ENCODE measurements at regions not wholly inside any gene's neighbourhood (a gene's known extent, or its start where the extent isn't known, plus 50 kb on each side); places are given as distances from the start of the nearest gene placed in this dataset.

- no peak for TF ChIP-seq CTCF (conservative IDR thresholded peaks at IDR 0.05)
- H3K27ac ChIP-seq, result no peak overlapping the region
Observed at GRCh38 chr2:191591025-191591424, 86.9 kb upstream of the NABP1 start.

DNA sequence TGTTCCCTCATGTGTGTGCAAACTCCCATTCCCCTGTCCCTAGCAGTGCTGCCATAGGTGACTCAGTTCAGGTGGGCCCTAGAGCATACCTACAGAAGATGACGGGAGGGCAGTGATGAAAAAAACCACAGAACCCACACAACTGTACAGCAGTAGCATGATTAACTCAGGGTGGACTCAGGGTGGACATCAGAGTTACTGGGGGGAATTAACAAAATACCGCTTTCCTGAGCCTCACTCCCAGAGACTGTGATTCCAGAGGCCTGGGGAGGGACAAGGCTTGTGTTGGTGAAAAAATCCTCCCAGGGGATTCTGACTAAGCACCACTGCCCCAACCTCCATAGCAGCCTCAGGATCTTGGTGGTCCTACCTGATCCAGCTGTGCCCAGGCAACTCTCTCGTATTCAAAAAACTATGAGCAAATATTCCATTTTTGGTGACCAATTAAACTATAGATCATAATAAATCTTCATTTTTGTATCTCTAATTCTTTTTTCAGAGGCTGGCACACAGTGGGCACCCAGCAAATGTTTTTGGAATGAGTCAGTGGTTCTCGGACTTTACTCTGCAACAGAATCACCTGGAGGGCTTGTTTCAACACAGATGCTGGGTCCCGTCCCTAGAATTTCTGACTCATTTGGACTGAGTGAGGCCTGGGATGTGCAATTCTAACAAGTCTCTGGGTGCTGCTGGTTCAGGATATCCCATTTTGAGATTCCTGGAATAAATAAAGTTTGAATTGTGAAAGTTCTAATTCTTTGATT, 84.1 kb upstream of the NABP1 start:
- TF ChIP-seq CTCF (conservative IDR thresholded peaks at IDR 0.05), result no peak
- H3K27ac ChIP-seq, result no peak overlapping the region

DNA sequence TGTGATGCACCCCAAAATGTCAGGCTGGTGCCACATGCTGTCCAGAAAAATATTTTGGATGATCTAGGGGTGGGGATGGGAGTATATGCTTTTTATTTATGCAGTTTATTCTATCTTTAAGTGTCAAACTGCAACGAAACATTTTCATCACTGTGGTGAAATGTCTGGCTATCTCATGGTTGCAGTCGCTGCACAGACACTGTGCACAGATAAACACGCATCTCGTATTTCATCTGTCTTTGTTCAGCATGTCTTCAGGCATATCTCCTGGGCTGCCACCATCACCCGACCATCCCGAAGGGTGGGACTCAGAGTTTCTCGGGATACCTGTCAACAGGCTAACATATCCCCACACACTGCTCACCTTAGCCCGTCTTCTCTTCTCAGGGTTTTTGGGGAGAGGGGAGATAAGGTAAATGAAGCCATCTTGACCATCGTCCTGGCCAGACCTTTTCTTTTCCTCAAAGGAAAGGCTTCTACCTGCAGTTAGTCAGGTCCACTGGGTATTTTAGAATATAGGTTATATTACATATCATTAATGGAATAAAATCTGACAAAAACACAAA, 80.7 kb upstream of the NABP1 start:
- TF ChIP-seq CTCF (conservative IDR thresholded peaks at IDR 0.05), result no peak
- no peak overlapping the region for H3K27ac ChIP-seq

DNA sequence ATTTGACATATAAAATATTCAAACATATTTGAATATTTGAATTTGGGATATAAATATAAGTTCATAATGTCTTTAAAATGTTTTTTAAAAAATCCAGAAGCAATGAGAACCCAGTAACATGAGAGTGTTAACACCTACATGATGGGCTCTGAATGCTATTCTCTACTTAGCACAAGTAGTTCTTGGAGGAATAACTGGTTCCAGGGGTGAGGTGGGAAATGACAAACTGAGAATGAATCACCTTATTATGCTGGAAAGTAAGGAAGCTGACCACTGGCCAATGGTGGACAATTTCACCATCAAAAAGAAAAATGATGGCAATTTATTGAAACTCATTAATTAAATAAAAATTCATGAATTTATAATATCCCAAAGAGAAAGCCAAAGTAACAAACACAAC, 79.6 kb upstream of the NABP1 start:
- no peak for TF ChIP-seq CTCF (conservative IDR thresholded peaks at IDR 0.05)
- H3K27ac ChIP-seq, result no peak overlapping the region

GRCh38 chr2:191601060-191601459, 76.9 kb upstream of the NABP1 start:
- H3K27ac ChIP-seq, result no peak overlapping the region
- no peak for TF ChIP-seq CTCF (conservative IDR thresholded peaks at IDR 0.05)

- TF ChIP-seq CTCF (conservative IDR thresholded peaks at IDR 0.05), result no peak
- no peak overlapping the region for H3K27ac ChIP-seq
Observed at GRCh38 chr2:191604154-191604553, 73.8 kb upstream of the NABP1 start.

DNA sequence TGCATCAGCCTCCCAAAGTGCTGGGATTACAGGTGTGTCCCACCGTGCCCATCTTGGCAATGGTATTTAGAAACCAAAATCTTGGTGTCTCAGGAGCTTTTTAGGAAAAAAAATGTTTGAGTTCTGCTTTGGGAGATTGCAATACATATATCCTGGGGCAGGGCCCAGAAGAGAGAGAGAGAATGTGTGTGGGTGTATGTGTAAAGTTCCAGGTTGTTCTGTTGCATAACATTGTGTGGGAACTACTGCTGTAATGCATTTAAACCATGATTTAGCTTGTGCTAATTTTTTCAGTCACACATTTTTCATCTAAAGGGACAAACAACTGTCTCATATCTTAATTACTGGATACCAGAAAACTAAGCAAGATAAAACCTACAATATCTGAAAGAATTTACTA, 70.8 kb upstream of the NABP1 start:
- no peak overlapping the region for H3K27ac ChIP-seq
- TF ChIP-seq CTCF (conservative IDR thresholded peaks at IDR 0.05), result no peak

Measured in VCaP (cell line).